ENCODE measurements at regions not wholly inside any gene's neighbourhood (a gene's known extent, or its start where the extent isn't known, plus 50 kb on each side); places are given as distances from the start of the nearest gene placed in this dataset.

- Histone ChIP-seq H3K27me3 (ENCODE audit: low read depth, low read length) (no peaks in the 10 kb centered on the region), H3K4me2 (ENCODE audit: low read length) (no peak overlapping the region), H3K9me3 (ENCODE audit: insufficient read depth, low read length) (no peaks in the 10 kb centered on the region), H3K36me3 (replicated peaks; ENCODE audit: low read depth, low read length) (no peaks in the 10 kb centered on the region), H3K27ac (ENCODE audit: low read length) (no peak overlapping the region), H4K20me1 (ENCODE audit: insufficient read depth, low read length) (no peaks in the 10 kb centered on the region), H3K4me3 (ENCODE audit: low read length) (no peak overlapping the region), H3K9ac (ENCODE audit: low read length) (no peak overlapping the region), H3K4me1 (ENCODE audit: low read length) (no peaks in the 10 kb centered on the region), H2AFZ (ENCODE audit: low read depth, low read length) (no peak overlapping the region), H3K79me2 (ENCODE audit: low read length) (no peaks in the 10 kb centered on the region)
- TF ChIP-seq CTCF (IDR thresholded peaks at IDR 0.05; ENCODE audit: low read depth, low read length) (no peak), EZH2phosphoT487 (IDR thresholded peaks at IDR 0.05; ENCODE audit: low read depth) (no peak)
Observed at GRCh38 chr1:189033169-189033568, 1444.5 kb downstream of the BRINP3 start.

DNA sequence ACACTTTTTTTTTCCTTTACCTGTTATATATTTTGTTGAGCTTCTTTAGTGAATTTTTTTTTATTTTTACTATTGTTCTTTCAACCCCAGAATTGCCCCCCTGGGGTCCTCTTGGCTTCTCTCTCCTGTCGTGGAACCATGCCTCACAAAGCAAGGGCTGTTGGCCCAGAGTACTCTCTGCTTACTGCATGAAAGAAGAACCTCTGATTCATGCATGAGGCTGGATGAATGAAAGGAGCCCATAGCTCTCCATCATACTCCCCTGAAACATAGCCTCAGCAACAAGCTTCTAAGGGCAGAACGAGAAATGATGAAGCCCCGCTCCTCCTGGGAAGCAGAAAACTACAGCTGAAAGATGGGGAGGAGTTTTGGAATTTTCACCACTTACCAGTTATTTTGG, 1441.0 kb downstream of the BRINP3 start:
- no peak overlapping the region for H3K4me2 ChIP-seq (ENCODE audit: low read length)
- H3K4me3 ChIP-seq (ENCODE audit: low read length), result no peak overlapping the region
- H3K9ac ChIP-seq (ENCODE audit: low read length), result no peak overlapping the region
- no peaks in the 10 kb centered on the region for H3K36me3 ChIP-seq (replicated peaks; ENCODE audit: low read depth, low read length)
- no peaks in the 10 kb centered on the region for H3K4me1 ChIP-seq (ENCODE audit: low read length)
- TF ChIP-seq CTCF (IDR thresholded peaks at IDR 0.05; ENCODE audit: low read depth, low read length) (no peak), EZH2phosphoT487 (IDR thresholded peaks at IDR 0.05; ENCODE audit: low read depth) (no peak)
- H2AFZ ChIP-seq (ENCODE audit: low read depth, low read length), result no peak overlapping the region
- H3K9me3 ChIP-seq (ENCODE audit: insufficient read depth, low read length), result no peaks in the 10 kb centered on the region
- no peak overlapping the region for H3K27ac ChIP-seq (ENCODE audit: low read length)
- no peaks in the 10 kb centered on the region for H4K20me1 ChIP-seq (ENCODE audit: insufficient read depth, low read length)
- H3K79me2 ChIP-seq (ENCODE audit: low read length), result no peaks in the 10 kb centered on the region
- no peaks in the 10 kb centered on the region for H3K27me3 ChIP-seq (ENCODE audit: low read depth, low read length)

DNA sequence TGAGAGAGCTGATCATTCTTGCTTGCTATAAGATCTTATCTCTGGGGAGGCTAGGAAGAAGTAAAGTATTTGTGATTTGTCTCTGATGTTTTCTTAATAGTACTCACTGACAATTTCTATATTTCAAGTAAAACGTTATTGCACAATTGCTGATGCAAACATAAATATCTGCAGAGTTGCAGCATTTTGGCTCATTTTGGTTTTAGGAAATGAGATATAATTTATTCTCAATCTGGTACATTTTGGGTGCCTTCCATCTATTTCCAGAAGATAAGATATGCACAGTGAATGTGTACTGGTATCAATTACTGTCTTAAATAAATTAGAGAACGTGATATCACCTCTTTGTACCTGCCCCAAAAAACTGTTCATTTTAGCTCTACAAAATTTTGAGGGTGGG, 1431.5 kb downstream of the BRINP3 start:
- Histone ChIP-seq H3K9ac (ENCODE audit: low read length) (no peak overlapping the region), H2AFZ (ENCODE audit: low read depth, low read length) (peak overlapping the region; percentile 7; the same call in 1 of the 2 replicates), H3K4me3 (ENCODE audit: low read length) (no peak overlapping the region), H4K20me1 (ENCODE audit: insufficient read depth, low read length) (no peaks in the 10 kb centered on the region), H3K27ac (ENCODE audit: low read length) (no peak overlapping the region), H3K27me3 (ENCODE audit: low read depth, low read length) (no peaks in the 10 kb centered on the region), H3K9me3 (ENCODE audit: insufficient read depth, low read length) (no peaks in the 10 kb centered on the region), H3K79me2 (ENCODE audit: low read length) (no peaks in the 10 kb centered on the region), H3K4me1 (ENCODE audit: low read length) (no peaks in the 10 kb centered on the region), H3K4me2 (ENCODE audit: low read length) (no peak overlapping the region), H3K36me3 (replicated peaks; ENCODE audit: low read depth, low read length) (no peaks in the 10 kb centered on the region)
- TF ChIP-seq CTCF (IDR thresholded peaks at IDR 0.05; ENCODE audit: low read depth, low read length) (no peak), EZH2phosphoT487 (IDR thresholded peaks at IDR 0.05; ENCODE audit: low read depth) (no peak)

GRCh38 chr1:189084811-189085210, 1392.9 kb downstream of the BRINP3 start:
- no peak overlapping the region for H3K27ac ChIP-seq (ENCODE audit: low read length)
- H4K20me1 ChIP-seq (ENCODE audit: insufficient read depth, low read length), result no peaks in the 10 kb centered on the region
- no peaks in the 10 kb centered on the region for H3K4me1 ChIP-seq (ENCODE audit: low read length)
- no peak overlapping the region for H3K4me3 ChIP-seq (ENCODE audit: low read length)
- H3K27me3 ChIP-seq (ENCODE audit: low read depth, low read length), result no peaks in the 10 kb centered on the region
- TF ChIP-seq EZH2phosphoT487 (IDR thresholded peaks at IDR 0.05; ENCODE audit: low read depth) (no peak), CTCF (IDR thresholded peaks at IDR 0.05; ENCODE audit: low read depth, low read length) (no peak)
- H3K79me2 ChIP-seq (ENCODE audit: low read length), result no peaks in the 10 kb centered on the region
- no peaks in the 10 kb centered on the region for H3K36me3 ChIP-seq (replicated peaks; ENCODE audit: low read depth, low read length)
- H2AFZ ChIP-seq (ENCODE audit: low read depth, low read length), result no peak overlapping the region
- no peak overlapping the region for H3K4me2 ChIP-seq (ENCODE audit: low read length)
- H3K9ac ChIP-seq (ENCODE audit: low read length), result no peak overlapping the region
- no peaks in the 10 kb centered on the region for H3K9me3 ChIP-seq (ENCODE audit: insufficient read depth, low read length)

Measured in OCI-LY3 (cell line).